ENCODE measurements at regions not wholly inside any gene's neighbourhood (a gene's known extent, or its start where the extent isn't known, plus 50 kb on each side); places are given as distances from the start of the nearest gene placed in this dataset.

- Histone ChIP-seq H3K27ac (ENCODE audit: low read length in 2 of 2) (no peak overlapping the region), H4K20me1 (ENCODE audit: control insufficient read depth, insufficient read depth, low read length, poor library complexity, severe bottlenecking) (no peaks in the 10 kb centered on the region), H3K79me2 (ENCODE audit: control insufficient read depth, insufficient read depth, low read length) (no peaks in the 10 kb centered on the region), H3K9ac (ENCODE audit: low read length) (no peak overlapping the region), H3K4me3 (ENCODE audit: control extremely low read depth in 1 of 5, extremely low read depth in 1 of 5, insufficient read depth in 1 of 5, low read depth in 2 of 5, low read length in 4 of 5) (no peak overlapping the region), H3K4me1 (ENCODE audit: control insufficient read depth in 2 of 2, insufficient read depth in 2 of 2, low read length in 2 of 2) (no peaks in the 10 kb centered on the region), H3K36me3 (replicated peaks in 1 of 2; ENCODE audit: control extremely low read depth in 1 of 2, control insufficient read depth in 1 of 2, extremely low read depth in 1 of 2, insufficient read depth in 2 of 2, low read length in 1 of 2) (no peaks in the 10 kb centered on the region), H3K27me3 (replicated peaks in 1 of 4; ENCODE audit: control extremely low read depth in 1 of 4, control insufficient read depth in 3 of 4, insufficient read depth in 4 of 4, low read length in 3 of 4) (peaks cover 0 to 2% (median 0%) of the 10 kb centered on the region in 4 experiments), H3K4me2 (replicated peaks; ENCODE audit: low read depth, low read length, poor library complexity, severe bottlenecking) (no peak overlapping the region), H3K9me3 (ENCODE audit: control extremely low read depth in 1 of 3, control insufficient read depth in 2 of 3, insufficient read depth in 1 of 3, low read length in 2 of 3) (peaks cover 0 to 8% (median 0%) of the 10 kb centered on the region in 3 donors), H2AFZ (ENCODE audit: insufficient read depth, low read depth, low read length, poor library complexity, severe bottlenecking) (no peak overlapping the region)
- H3K27me3 Mint-ChIP-seq = peaks cover 18% of the 10 kb centered on the region
- CTCF ChIA-PET = no interaction called here
- no peak for ATAC-seq (ENCODE audit: low read depth)
- DNase-seq = no peak
- no peak for TF ChIP-seq CTCF (IDR thresholded peaks at IDR 0.05)
- TF ChIP-seq EZH2 (IDR thresholded peaks at IDR 0.05; ENCODE audit: borderline replicate concordance, insufficient read depth, low read depth, low read length, poor library complexity, severe bottlenecking) = no peak
- WGBS (ENCODE audit: insufficient coverage) = 100% methylated on average over 1 of the region's 3 CpGs
- intact Hi-C loops (cut with micrococcal nuclease) = no loop called here
- no peaks in the 10 kb centered on the region for H3K4me1 Mint-ChIP-seq
- POLR2A ChIA-PET = no interaction called here
- H3K4me3 Mint-ChIP-seq = no peak overlapping the region
- H3K27ac Mint-ChIP-seq = no peak overlapping the region
- H3K9me3 Mint-ChIP-seq (ENCODE audit: insufficient read depth) = no peaks in the 10 kb centered on the region
These were observed 66.7 kb upstream of the RBM19 start for GRCh38 chr12:114032801-114033200.

GRCh38 chr12:114030451-114030850, 64.3 kb upstream of the RBM19 start:
- Histone ChIP-seq H3K4me2 (replicated peaks; ENCODE audit: low read depth, low read length, poor library complexity, severe bottlenecking) (no peak overlapping the region), H3K4me3 (ENCODE audit: control extremely low read depth in 1 of 5, extremely low read depth in 1 of 5, insufficient read depth in 1 of 5, low read depth in 2 of 5, low read length in 4 of 5) (no peak overlapping the region), H3K27ac (ENCODE audit: low read length in 2 of 2) (no peak overlapping the region), H3K4me1 (ENCODE audit: control insufficient read depth in 2 of 2, insufficient read depth in 2 of 2, low read length in 2 of 2) (no peaks in the 10 kb centered on the region), H3K9ac (ENCODE audit: low read length) (no peak overlapping the region), H3K9me3 (ENCODE audit: control extremely low read depth in 1 of 3, control insufficient read depth in 2 of 3, insufficient read depth in 1 of 3, low read length in 2 of 3) (peaks cover 0 to 2% (median 0%) of the 10 kb centered on the region in 3 donors), H2AFZ (ENCODE audit: insufficient read depth, low read depth, low read length, poor library complexity, severe bottlenecking) (no peak overlapping the region), H4K20me1 (ENCODE audit: control insufficient read depth, insufficient read depth, low read length, poor library complexity, severe bottlenecking) (no peaks in the 10 kb centered on the region), H3K36me3 (replicated peaks in 1 of 2; ENCODE audit: control extremely low read depth in 1 of 2, control insufficient read depth in 1 of 2, extremely low read depth in 1 of 2, insufficient read depth in 2 of 2, low read length in 1 of 2) (no peaks in the 10 kb centered on the region), H3K27me3 (replicated peaks in 1 of 4; ENCODE audit: control extremely low read depth in 1 of 4, control insufficient read depth in 3 of 4, insufficient read depth in 4 of 4, low read length in 3 of 4) (peaks cover 0 to 2% (median 0%) of the 10 kb centered on the region in 4 experiments), H3K79me2 (ENCODE audit: control insufficient read depth, insufficient read depth, low read length) (no peaks in the 10 kb centered on the region)
- 60% methylated on average over 1 of the region's 4 CpGs for WGBS (ENCODE audit: insufficient coverage)
- Mint-ChIP-seq H3K4me3 (no peak overlapping the region), H3K9me3 (ENCODE audit: insufficient read depth) (no peaks in the 10 kb centered on the region), H3K27ac (no peak overlapping the region), H3K4me1 (no peaks in the 10 kb centered on the region), H3K27me3 (peaks cover 18% of the 10 kb centered on the region)
- ChIA-PET CTCF (no interaction called here), POLR2A (no interaction called here)
- DNase-seq (no peak), ATAC-seq (ENCODE audit: low read depth) (no peak)
- TF ChIP-seq EZH2 (IDR thresholded peaks at IDR 0.05; ENCODE audit: borderline replicate concordance, insufficient read depth, low read depth, low read length, poor library complexity, severe bottlenecking) (no peak), CTCF (IDR thresholded peaks at IDR 0.05) (no peak)
- intact Hi-C loops (cut with micrococcal nuclease) = no loop called here

All from B cell (primary cell).